ENCODE measurements at regions not wholly inside any gene's neighbourhood (a gene's known extent, or its start where the extent isn't known, plus 50 kb on each side); places are given as distances from the start of the nearest gene placed in this dataset.
"Not testable (repeated sequence)": the region's sequence is repeated elsewhere in the genome, so short reads cannot be mapped to it uniquely, and the experiment has no call there.

DNA sequence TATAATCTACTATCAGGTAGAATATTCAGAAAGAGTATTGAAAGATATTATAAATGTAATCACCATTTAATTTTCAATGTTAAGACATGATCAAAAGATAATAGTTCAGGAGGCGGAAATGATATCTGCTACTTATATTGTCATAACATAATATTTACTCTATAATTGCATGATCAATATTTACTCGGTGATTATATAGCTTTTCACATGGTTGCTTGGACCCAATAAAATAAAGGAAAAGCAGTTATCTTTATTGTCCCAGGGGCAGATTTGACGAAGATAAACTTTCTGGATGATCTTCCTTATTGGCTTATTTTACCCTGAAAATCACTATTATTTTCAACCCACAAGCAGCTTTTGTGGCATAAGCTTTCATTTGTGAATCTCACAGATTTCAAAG lies 350.4 kb downstream of the HACE1 start:
- no peak for DNase-seq (ENCODE audit: low read depth, low spot score)

DNA sequence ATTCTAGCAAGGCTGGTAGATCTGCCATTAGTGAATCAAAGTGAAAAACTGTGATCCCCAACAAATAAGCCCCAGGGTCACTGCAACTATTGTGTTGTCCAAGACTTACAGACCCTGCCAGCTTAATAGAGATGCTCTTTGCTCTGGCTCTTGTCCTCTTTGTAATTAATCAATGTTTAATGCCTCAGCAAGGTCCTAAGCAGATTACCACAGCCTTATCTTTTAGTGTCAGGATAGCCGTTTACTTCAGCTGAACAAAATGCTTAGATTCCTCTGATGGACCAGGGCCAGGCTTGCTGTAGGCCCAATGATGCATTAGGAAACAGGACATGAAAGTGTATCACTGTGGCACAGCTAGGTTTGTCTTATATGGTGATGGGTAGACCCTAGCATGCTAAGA lies 353.3 kb downstream of the HACE1 start:
- DNase-seq (ENCODE audit: low read depth, low spot score): no peak

DNA sequence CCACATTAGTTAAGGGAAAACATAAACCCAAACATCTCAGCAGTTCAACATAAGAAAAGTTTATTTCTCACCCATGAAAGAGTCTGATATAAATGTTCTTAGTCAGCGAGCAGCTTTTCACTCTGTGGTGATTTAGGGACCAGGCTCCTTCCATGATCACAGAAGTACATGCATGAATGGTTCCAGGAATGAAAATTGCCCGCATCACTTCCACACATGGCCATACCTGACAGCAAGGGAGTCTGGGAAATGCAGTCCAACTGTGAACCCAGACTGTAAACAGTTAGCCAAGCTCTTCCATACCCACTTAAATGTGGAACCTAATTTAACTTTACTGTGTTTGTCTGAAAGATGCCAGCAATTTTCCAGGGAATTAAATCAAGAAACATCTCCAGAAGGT lies 353.9 kb downstream of the HACE1 start:
- DNase-seq (ENCODE audit: low read depth, low spot score): no peak

DNA sequence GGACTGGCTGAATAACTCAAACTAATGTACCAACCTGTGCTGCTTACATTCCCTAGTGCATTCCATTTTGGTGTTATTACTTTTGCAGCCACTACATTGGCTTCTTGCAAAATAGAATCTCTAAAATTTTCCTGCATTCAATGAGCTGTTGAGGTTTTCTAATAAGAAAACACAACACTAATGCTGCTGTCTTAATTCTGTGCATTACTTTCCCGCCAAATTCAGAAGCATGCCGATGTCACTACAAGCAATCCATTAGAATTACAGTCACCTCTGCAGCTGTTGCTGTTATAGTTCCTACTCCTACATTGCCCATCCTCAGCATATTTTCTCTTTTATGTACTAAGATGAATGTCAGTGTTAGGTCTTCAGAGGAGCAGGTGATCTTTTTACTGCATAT lies 359.5 kb downstream of the HACE1 start:
- DNase-seq (ENCODE audit: low read depth, low spot score): no peak

DNA sequence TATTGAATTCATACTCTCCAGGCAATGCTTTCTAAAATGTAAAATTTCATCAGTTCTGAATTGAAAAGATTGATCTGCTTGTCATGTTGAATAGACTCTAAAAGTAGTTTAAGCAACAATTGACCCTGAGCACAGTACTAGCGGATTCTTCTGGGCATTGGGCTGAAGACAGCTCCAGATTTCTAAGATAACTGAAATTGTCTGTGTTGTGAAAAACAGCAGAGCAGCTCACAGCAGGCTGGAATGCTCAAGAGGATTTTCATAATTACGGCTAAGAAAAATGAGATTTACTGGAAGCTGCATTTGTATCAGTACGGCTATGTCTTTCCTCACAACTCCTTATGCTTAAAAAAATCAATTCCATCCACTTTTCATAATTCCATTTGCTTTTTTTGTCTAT lies 373.7 kb downstream of the HACE1 start:
- no peak for DNase-seq (ENCODE audit: low read depth, low spot score)

DNA sequence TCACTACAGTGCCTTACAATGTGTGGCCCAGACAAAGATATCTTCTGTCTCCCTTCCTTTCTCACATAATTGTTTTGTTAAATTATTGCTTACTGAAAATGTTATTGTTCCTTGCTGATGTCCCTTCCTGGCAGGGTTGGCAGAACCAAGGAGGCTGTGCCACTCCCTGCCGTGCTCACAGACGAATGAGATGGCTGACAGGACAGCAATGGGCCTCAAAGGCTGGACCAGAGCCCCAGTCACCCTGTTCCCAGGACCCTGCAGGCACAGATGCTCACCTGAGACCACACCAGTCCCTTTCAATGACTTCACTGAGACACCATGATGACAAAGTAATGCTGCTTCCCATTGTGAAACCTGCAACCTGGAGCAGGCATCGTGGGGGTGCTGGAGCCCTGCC lies 375.1 kb downstream of the HACE1 start:
- DNase-seq (ENCODE audit: low read depth, low spot score): no peak

DNA sequence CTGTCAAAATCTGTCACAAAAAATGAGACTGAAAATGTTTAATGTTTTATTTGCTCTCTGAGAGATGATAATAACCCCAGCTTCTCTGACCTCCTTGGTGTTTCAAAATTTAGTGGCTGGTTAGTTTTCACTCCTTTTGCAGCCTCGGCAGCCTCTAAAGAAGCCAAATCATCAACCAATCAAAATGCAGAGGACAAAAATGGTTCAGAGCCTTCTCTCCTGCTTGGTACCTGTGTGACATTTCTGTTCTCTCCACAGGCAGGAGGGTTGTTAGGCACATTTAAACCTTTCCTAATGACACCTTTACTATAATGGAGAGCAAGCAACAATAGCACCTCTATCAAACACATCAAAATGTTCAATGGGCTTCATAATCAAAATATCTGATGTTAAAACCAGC lies 375.5 kb downstream of the HACE1 start:
- no peak for DNase-seq (ENCODE audit: low read depth, low spot score)

DNA sequence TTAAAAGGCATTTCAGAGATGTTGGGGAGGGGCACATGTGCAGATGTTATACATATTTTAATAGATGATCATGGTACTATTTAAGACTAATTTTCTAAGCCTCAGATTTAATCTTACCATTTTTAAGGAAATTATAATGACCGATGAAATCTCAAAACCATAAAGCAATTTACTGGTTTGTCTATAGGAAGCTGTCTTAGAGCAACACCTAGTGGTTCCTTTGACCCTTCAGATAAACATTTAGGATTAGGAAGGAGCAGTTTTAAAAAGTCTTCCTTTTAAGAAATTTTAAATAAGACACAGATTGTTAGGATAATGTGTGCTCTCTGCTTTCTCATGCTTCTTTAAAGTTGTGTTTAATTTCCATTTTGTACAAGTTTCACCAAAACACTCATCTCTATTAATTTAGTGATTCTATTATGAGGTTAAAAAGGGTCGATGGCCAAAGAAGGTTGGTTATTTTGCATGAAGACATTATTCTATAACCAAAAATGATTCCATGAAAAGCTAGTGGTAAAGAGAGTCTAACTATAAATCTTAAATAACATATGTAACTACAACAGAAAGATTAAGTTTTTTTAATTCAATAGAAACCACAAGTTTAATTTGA lies 376.4 kb downstream of the HACE1 start:
- DNase-seq (ENCODE audit: low read depth, low spot score): no peak

DNA sequence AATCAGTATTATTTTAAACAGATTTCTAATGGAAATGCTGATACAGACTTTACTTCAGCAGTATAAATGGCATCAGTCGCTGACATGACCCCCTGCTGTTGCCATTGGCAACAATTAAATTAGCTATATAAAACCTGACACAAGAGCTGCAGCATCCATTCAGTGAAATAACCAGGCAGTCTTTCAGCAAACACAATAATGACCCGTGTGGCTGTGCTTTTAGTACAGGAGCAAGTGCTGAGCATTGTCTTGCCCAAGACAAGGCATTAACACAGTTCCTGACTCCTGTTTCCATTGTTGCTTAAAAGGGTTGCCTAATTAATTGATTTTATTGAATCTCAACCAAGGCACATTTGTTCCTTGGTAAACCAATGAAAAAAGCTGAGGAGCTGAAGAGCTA lies 382.1 kb downstream of the HACE1 start:
- DNase-seq (ENCODE audit: low read depth, low spot score): no peak

DNA sequence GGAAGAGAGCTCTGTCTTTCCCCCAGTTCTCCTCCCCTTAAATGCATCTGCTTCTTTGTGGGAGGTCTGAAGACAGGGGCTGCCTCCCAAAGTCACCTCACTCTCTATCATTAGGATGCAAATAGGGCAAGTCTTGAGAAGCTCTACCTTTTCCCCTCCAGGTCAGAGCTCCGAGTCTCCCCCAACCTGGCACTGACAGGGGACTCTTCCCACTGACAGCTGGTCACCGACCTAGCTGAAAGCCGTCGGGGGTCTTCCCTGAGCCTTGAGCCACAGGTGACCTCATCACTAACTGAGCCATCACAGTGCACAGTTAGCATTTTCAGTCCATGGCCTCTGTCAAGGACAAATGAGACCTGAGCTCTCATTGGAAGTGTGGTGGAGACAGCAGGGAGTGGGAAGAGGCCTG lies 386.7 kb downstream of the HACE1 start:
- DNase-seq (ENCODE audit: low read depth, low spot score): no peak

DNA sequence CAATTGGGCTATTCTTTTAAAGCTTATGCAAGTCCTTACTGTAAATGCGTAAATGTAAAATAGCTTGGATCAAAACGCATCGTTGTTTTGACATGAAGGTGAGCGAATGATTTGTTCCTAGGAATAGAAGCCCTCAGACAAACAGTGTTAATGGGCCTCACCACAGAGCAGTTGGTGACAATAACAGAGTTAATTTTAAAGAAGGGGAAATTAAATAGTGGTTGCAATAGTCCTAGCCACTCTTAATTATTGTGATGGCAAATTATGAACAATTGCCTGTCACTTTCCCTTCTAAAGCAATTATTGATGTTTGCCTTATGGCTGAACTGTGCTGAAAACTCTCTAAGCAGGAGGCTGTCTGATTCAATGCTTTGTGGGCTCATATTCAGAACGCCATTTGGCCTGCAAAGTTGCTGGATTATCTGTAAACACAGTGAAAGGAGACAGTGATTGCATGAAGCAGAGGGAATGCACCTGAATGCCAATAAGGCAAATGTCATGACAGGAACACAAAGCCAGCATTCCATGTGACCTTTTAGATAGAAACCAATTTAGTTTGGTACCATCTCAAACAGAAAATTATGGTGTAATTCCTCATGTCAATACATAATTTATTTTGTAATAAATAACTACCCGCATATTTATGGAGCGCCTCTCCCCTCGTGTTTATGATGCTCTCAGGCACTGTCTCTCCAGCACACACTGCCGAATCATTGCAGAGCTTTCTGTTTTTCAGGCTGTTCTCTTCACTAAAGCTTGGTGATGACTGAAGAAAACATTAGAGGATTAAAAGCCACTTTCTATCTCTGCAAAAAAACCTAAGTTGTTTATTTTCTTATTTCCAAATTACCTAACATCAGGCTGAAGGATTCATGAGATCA lies 387.5 kb downstream of the HACE1 start:
- no peak for DNase-seq (ENCODE audit: low read depth, low spot score)

DNA sequence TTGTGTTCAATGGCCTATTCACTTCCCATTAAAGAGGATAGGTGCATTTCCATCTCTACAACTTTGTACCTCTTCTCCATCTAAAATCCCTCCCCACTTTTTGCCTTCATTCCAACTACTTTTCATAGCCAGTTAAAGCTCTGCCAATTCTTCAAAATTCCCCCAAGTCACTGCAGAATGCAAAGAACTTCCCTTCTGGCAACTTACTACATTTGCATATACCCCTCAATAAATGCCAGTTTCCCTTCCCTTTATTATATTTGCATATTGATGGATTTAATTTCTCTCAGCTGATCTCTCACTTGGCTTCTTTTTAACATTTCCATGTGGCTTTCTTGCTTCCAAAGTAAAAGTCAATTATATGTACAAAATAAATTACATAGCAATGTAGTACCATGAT lies 393.4 kb downstream of the HACE1 start:
- DNase-seq (ENCODE audit: low read depth, low spot score): no peak

DNA sequence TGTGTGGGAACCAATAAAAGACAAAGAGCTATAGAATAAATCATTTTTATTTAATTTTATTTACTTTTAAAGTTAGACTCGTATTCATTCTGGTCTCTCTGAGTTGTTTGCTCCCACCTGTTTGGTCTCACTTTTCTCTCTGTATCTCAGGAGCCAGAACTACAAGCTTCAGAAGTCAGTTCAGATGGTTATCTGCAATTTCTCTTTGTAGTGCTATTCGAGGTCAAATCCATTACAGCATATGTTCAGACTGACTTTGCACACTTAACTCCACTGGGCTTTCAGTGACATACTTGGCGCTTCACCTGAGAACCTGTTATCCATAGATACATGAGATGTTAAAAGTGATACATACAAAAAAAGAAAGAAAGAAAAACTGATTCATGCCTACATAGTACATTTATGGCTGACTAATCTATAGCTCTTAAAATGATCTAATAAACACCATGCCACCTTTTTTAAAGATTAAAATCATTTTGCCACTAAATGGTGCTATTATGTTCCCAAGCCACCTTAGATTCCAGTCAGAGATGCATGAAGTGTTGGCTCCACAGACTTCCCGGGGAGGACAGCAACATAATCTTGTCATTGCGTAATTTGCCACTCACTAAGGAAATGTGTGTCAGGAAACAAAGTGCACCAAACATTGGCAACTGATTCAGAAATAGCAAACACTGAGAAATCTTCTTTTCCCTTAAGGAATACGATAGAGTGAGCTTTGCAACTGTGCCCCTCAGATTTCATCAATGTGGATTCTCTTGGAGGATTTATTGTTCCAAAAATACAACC lies 396.7 kb downstream of the HACE1 start:
- no peak for DNase-seq (ENCODE audit: low read depth, low spot score)

DNA sequence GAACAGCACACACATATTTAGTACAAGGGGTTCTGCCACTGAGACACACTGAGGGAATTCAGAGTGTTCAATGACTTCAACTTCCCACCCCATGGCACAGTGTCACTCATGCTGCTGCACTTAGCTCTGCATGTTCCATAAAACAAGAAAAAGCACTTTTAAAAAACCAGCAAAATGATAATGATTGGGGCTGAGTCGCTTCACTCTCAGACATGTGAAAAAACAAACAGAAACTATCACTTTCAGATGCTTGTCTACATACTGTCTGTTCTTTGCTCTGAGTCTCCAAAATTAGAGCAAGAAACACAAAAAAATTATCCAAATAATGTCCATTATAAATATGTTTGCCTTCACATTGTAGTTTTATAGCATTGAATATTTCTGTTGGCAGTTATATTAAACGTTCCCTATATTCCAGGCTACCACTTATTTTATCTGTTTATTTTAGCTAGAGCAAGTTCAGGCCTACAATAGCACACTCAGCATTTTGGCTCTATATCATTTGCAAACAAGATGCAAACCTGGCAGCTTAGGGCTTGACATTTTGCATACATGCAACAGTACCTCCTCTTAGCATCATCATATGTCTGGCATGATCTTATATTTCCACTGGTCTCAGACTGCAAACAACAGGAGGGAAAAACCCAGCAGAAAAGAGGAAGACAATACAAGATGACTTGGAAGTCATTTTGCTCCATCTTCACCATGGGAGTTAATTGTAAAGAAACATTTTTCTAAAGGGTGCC lies 398.8 kb downstream of the HACE1 start:
- no peak for DNase-seq (ENCODE audit: low read depth, low spot score)

DNA sequence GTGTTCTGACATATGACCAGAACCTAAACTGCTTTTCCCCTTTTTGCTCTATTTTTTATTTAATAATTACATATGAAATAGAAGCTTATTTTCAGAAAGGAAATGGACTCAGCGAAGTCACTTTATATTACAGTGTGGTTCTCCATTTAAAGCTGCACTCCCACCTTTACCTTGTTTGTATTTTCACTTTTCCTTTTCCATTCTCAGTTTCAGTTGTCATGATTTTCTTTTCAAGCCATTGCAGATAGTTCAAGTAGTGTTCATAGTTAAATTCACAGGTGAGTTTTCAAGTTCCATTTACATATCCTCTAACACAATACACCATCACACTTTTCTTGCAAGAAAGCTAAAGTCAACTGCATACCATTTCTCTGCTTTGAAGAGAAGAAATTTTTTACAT lies 400.2 kb downstream of the HACE1 start:
- no peak for DNase-seq (ENCODE audit: low read depth, low spot score)

DNA sequence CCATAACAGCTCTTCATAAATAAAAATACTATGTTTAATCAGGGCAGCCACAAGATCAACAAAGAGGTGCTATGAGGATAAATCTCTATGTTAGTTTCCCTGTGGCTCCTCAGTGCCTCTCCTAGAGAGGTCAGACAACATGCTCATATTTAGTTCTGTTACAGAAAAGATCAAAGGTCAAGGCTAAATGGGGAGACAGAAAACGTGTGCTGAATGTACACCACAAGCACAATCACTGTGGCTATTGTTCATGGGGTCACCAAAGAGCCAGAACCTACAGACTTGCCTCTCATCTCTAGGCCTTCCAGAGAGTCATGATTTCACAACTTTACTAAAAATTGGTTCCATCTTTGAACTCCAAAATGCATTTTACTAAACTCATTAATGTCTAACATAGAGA lies 409.8 kb downstream of the HACE1 start:
- no peak for DNase-seq (ENCODE audit: low read depth, low spot score)

DNA sequence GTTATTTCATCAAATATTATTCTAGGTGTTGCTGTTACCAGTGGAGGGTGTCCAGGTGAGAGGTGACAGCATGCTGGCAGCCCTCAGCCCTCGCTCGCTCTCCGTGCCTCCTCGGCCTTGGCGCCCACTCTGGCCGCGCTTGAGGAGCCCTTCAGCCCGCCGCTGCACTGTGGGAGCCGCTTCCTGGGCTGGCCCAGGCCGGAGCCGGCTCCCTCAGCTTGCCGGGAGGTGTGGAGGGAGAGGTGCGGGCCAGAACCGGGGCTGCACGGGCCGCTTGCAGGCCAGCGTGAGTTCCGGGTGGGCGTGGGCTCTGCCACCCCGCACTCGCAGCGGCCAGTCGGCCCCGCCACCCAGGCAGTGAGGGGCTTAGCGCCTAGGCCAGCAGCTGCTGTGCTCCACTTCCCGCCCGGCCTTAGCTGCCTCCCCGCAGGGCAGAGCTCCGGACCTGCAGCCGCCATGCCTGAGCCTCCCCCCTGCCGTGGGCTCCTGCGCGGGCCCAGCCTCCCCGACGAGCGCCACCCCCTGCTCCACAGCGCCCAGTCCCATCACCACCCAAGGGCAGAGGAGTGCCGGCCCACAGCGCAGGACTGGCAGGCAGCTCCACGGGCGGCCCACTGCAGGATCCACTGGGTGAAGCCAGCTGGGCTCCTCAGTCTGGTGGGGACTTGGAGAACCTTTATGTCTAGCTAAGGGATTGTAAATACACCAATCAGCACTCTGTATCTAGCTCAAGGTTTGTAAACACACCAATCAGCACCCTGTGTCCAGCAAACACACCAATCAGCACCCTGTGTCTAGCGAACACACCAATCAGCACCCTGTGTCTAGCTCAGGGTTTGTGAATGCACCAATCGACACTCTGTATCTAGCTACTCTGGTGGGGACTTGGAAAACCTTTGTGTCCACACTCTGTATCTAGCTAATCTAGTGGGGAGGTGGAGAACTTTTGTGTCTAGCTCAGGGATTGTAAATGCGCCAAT lies 413.3 kb downstream of the HACE1 start:
- not testable (repeated sequence) for DNase-seq (ENCODE audit: low read depth, low spot score)

DNA sequence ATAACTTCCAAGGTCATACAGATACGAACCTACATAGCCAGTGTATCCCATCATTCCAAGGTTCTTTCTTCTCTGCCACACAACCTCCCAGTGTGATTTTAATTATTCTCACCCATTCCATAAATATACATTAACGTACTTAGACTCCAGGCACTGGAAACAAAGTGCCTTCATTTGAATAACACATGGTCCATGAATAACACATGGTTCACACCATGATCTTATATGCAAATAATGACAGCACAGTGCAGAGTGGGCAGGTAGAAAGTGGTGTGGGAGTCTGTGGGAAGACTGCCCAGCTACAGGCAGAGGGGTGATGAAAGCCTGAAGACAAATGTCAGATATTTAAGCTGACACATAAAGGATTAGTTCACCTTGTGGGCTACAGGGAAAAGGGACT lies 425.2 kb downstream of the HACE1 start:
- DNase-seq (ENCODE audit: low read depth, low spot score): no peak

DNA sequence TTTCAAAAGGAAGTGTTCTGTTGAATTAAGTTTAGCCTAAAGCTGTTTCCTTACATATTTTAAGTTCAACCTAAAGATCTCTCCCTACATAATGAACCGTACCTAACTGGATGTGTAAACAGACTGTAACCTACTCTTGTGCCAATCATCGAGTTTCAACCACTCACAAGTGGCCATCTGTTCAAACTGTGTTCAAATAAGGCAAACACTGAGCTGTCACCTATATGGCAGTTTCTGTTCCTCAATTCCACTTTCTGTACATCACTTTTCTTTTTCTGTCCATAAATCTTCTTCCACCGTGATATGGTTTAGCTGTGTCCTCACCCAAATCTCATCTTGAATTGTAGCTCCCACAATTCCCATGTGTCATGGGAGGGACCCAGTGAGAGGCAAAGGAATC lies 428.6 kb downstream of the HACE1 start:
- no peak for DNase-seq (ENCODE audit: low read depth, low spot score)

DNA sequence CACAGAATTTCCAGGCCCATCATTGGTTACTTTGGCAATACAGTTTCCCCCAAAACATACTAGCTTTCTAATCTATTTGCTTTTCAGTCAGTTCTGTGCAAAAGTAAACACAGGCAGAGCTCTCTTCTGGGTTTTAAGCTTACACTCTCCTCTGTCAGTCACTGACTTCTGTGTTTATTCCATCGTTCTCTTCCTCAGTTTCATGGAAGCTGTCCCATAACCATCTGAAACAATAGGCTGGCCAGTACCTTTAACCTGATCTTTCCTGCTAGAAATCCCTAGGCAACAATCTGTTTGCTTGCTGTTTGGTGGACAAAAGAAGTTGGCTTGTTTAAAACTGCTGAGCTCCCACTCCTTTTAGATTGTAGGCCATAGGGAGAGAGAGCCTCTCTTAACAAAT lies 431.5 kb downstream of the HACE1 start:
- DNase-seq (ENCODE audit: low read depth, low spot score): no peak

DNA sequence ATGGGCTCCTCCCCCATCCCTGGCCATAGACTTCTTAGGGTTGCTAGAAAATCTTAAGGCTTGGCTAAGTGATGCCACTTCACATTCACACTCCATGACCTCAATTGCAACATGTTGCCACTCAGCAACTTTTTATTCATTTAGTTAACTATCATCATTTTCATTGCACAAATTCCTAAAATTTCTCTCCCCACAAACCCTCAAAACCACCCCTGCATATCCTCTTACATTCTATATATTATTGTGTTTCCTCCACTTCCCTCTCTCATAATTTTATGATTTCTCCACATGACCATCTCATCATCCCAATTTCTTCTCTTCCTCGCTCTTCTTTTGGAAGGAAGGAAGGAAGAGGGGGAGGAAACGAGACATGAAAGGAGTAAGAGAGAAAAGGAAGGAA lies 436.0 kb downstream of the HACE1 start:
- DNase-seq (ENCODE audit: low read depth, low spot score): no peak
